Endometrial microvascular endothelial cells (primary cell): ENCODE measurements at regions not wholly inside any gene's neighbourhood (a gene's known extent, or its start where the extent isn't known, plus 50 kb on each side); places are given as distances from the start of the nearest gene placed in this dataset.
"Not testable (repeated sequence)": the region's sequence is repeated elsewhere in the genome, so short reads cannot be mapped to it uniquely, and the experiment has no call there.

Source experiments
- in situ Hi-C: cut with HindIII; loops from 2 replicates; pipeline ENCODE4 v1.10.0; 2017; ENCODE audit warnings: low sequenced_read_pairs, low pct_unique_long_range_greater_than_20kb; ENCODE audit errors: inconsistent ontology term

DNA sequence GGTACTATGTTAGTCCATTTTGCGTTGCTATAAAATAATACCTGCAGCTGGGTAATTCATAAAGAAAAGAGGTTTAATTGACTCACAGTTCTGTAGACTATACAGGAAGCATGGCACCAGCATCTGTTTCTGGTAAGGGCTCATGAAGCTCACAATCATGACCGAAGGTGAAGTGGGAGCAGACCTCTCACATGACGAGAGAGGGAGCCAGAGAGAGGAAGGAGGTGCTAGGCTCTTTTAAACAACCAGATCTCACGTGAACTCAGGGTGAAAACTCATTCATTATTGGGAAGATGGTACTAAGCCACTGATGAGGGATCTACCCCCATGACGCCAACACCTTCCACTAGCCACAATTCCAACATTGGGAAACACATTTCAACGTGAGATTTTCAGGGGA lies 301.7 kb upstream of the MDFIC2 start:
- in situ Hi-C loops: no loop called here

DNA sequence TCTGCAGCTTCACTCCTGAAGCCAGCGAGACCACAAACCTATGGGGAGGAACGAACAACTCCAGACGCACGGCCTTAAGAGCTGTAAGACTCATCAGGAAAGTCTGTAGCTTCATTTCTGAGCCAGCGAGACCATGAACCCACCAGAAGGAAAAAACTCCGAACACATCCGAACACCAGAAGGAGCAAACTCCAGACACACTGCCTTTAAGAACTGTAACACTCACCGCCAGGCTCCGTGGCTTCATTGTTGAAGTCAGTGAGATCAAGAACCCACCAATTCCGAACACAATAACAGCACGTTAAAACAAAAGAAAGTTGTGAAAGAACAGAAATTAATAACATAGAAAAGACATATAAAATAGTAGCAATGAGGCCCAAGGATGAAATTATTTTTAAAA lies 300.5 kb upstream of the MDFIC2 start:
- in situ Hi-C loops: no loop called here

DNA sequence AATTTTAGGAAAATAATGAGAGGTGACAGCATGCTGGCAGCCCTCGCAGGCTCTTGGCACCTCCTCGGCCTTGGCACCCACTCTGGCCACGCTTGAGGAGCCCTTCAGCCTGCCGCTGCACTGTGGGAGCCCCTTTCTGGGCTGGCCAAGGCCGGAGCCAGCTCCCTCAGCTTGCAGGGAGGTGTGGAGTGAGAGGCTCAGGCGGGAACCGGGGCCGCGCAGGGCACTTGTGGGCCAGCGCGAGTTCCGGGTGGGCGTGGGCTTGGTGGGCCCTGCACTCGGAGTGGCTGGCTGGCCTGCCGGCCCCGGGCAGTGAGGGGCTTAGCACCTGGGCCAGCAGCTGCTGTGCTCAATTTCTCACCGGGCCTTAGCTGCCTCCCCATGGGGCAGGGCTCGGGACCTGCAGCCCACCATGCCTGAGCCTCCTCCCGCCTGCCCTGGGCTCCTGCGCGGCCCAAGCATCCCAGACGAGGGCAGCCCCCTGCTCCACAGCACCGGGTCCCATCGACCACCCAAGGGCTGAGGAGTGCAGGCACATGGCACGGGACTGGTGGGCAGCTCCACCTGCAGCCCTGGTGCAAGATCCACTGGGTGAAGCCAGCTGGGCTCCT lies 299.3 kb upstream of the MDFIC2 start:
- in situ Hi-C loops: not testable (repeated sequence)

DNA sequence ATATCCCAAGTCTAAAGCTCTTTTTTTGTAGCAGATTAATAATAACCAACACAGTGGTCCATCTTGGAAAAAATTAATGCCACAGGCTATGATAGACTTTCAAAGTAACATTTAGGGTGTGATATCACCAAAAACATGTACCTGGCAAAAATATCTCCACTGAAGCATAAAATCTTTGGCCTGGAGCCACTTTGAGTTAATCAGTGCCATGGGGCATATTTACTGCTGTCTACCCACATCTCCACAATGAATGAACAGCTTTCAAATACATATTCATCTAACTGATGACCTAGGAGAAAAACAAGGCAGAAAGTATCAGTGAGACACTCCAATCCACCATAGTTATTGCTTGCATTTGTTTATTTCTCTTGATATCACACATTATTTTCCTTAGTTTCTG lies 296.0 kb upstream of the MDFIC2 start:
- in situ Hi-C loops: no loop called here

DNA sequence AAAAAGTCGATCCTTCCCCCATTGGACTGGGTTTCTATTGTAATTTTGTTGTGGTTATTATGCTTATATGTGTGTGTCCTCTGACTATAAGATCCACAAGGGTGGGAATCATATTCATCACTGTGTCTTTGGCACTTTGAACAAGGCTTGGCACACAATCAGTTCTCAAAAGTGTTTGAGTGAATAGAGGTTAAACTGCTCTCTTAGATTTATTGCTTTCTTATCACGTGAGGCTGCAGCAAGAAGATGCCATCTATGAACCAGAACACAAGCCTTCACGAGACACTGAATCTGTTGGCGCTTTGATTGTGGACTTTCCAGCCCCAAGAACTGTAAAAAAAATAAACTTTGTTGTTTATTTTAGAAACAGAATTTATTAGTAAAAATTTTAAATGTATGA lies 295.0 kb upstream of the MDFIC2 start:
- in situ Hi-C loops: no loop called here

DNA sequence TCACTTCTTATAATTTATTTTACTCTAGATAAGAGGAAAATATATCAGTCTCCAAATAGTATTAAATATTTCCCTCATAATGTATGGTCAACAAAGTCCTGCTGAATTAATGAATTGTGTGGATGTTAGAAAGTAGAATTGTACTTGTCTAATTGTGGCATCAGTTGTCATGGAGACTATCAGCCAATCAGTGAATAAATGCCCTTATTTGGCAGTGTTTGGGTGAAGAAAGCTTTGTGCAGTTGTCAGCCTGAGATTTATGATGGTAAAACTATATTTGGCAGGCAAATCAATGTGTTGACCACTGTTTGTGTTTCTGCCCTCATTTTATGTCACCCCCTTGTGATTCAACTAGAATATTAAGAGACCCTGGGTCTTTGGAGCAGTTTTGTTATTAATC lies 293.6 kb upstream of the MDFIC2 start:
- in situ Hi-C loops: no loop called here

DNA sequence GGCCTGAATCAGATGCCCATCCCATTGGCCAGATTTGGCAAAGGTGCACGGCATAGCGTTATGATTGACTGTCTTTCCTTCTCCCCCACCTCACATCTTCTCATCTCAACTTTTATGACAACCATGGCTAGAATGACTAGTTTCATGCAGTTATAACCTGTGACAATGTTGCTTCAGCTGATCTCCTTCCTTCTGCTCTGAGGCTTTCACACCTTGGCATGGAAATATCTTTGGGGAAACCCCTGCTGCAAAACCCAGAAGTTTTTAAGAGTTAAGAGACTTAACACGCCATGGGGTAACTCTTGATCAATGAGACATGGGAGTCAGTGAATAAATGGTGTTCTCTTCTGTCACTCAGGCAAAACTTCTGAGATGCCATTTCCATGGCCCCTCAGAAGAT lies 290.7 kb upstream of the MDFIC2 start:
- in situ Hi-C loops: no loop called here

DNA sequence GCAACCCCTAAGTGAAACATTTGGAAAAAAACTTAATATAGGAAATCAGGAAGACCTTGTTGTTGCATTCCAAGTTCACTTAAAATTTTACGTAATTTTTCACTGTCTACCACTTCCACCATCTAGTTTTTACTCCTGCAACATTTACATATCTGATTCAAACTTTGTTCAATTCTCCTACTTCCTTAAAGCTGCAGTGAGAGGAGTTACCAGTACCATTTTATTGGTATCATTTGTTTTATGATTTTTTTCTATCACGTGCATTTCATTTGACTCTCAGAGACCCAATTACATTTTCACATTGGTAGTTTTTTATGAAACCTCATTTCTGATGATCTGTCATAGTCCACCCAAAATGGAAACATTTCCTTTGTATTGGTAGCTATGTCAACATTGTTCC lies 284.9 kb upstream of the MDFIC2 start:
- in situ Hi-C loops: no loop called here

DNA sequence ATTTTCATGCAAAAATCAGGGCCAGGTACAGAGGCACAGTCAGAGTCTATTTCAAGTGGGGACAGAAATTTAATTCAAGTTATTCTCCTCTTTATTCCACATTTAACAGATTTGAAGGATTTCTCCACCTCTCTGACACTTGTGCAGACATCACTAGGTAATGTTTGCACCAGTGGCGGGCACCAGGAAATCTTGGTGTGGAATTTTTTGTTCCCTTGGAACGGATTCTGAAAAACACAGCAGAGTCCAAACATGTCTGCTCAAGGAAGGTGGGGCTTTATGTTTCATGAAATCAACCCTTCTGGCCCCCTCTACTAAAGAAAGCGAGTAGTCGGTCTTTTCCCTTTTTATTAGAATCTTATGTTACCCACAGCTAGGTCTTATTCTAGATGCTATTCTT lies 271.2 kb upstream of the MDFIC2 start:
- in situ Hi-C loops: no loop called here

DNA sequence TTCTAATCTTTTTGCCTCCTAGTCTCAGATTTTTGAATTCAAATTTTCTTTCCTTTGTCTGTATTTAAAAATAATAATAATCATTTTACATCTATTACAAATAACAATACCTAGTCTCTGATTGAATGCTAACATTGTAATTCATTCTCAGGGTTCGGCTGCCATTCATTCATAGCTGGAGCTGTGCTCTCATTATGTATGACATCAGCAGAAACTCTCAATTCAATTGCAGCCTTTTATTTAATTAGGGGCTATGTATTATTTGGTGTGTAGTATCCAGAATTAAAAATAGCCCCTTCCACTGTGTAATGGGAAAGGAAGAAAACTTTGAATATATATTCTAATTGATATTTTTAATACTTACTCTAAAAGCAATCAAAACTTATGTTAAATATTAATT lies 270.4 kb upstream of the MDFIC2 start:
- in situ Hi-C loops: no loop called here

DNA sequence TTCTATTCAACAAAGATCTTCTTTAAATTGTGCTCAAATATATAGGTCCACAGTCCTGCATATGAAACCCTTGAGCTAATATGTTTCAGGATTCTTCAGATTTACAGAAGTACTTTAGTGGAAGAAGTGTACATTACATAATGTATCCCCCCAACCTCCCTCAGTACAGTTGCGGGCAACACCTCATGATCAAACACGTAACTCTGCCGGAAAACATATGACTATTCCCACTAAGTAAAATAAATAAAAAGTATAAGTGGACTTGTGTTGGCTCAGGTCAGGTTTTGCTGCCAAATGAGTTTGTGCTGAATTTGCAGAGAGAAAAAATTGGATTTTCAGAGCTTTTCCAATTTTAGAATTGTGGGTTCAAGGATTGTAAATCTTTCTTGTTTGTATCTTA lies 267.6 kb upstream of the MDFIC2 start:
- in situ Hi-C loops: no loop called here

DNA sequence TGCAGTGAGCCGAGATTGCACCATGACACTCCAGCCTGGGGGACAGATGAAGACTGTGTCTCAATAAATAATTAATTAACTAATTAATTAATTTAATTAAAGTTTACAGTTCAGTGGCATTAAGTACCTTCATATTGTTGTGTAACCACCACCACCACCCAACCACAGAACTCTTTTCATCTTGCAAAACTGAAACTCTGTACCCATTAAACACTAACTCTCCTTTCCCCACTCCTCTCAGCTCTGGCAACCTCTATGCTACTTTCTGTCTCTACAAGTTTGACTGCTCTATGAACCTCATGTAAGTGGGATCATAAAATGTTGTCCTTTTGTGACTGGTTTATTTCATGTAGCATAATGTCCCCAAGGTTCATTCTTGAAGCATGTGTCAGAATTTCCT lies 259.3 kb upstream of the MDFIC2 start:
- in situ Hi-C loops: no loop called here

DNA sequence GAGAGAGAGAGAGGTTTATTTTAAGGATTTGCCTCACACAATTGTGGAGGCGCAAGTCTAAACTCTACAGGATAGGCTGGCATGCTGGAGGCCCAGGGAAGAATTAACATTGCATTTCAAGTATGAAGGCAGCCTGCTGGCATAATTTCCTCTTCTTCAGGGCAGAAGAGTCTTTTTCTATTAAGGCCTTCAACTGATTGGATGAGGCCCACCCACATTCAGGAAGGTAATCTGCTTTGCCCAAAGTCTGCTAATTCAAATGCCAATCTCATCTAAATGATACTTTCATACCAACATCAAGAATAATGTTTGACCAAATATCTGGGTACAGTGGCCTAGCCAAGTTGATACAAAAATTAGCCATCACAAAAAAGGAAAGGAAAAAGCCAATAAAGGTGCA lies 258.1 kb upstream of the MDFIC2 start:
- in situ Hi-C loops: no loop called here

DNA sequence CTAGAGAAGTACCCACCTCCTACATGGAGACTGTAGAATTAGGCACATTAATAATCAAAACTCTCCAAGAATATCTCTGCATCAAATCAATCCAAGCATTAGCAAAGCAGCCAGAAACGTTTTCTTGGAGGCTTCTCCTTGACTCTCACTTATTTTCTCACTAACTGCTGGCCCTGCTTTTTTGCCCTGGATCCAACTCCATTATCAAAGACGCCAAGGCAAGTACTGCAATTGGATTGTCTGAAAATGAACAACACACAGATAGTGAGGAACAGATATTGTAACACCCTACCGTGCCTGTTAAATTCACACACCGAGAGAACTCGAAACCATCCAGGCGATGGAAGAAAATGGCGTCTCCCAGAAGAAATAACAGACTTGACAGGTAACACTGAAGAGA lies 256.2 kb upstream of the MDFIC2 start:
- in situ Hi-C loops: no loop called here

DNA sequence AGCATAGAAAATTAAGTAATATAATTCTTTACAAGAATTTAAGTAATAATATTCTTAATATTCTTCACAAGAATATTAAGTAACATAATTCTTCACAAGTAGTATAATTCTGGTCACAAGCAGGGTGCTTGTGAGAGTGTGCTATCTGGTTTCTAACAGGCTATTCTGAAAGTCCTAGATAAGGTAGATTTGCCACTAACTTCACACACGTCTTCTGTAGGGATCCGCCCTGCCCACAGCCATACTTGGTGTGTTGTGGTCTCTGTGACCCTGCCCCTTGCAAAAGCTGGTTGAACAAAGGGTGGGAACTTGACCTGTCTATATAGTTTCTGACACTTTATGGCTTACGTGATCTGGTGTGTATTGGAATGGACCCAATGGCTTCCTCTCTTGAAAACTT lies 253.4 kb upstream of the MDFIC2 start:
- in situ Hi-C loops: no loop called here

DNA sequence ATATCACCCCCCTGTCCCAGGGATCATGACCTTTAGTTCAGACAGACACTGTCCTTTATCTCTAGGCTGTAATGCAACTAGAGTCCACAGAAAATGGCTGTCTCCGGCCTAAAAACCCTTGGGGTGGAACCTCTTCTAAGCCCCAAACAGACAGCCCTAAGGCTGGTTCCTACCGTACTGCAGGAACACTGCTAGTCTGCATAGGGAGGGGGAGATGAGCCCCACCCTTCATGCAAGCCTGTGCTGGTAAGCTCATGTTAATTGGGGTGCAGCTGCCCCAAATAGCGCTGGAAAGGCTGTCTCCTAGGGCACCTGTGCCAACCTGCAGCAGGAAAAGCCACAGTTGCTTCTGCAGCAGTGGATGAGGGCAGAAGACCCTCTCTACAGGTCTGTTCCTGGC lies 252.1 kb upstream of the MDFIC2 start:
- in situ Hi-C loops: no loop called here

DNA sequence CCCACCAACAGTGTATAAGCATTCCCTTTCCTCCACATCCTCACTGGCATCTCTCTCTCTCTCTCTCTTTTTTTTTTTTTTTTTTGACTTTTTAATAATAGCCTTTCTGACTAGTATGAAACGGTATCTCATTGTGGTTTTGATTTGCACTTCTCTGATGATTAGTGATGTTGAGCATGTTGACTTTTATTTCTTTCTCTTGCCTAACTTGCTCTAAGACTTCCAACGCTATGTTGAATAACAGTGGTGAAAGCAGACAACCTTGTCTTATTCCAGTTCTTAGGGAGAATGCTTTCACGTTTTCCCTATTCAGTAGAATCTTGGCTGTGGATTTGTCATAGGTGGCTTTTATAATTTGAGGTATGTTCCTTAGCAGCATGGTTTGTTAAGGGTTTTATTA lies 249.4 kb upstream of the MDFIC2 start:
- in situ Hi-C loops: no loop called here

DNA sequence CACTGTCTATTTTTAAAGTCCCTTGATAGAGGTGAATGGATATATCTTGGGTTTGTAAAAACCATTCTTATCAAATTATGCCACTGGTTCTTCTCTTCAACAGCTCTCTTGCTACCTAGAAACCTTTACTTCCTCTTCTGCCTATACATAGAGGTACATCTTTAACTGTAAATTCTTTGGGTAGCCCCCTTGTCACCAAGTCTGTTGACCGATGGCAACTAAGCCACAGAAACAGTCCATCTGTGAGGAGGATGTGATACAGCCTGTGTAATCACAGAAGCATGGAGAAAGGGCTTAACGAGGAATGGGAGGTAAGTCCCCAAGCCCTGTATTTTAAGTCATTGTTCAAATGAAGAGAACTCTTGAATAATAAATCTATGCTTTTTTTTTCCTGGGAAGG lies 246.5 kb upstream of the MDFIC2 start:
- in situ Hi-C loops: no loop called here

DNA sequence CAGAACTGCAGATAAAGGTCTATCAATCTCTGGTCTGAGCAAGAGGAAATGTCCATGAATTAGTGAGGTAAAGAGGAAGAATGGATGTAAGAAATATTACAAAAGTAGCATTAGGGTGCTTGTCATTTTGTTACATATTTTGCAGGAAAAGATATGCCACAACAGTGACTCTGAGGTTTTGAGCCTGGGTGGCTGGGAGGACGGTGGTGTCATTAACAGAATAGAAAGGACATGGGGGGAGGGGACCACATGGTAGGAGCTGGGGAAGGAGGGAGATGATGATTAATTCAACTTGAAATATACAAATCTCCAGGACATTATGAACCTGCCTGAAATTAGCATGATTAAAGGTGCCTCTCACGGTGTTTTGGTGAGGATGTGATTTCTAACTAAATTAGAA lies 245.5 kb upstream of the MDFIC2 start:
- in situ Hi-C loops: no loop called here

DNA sequence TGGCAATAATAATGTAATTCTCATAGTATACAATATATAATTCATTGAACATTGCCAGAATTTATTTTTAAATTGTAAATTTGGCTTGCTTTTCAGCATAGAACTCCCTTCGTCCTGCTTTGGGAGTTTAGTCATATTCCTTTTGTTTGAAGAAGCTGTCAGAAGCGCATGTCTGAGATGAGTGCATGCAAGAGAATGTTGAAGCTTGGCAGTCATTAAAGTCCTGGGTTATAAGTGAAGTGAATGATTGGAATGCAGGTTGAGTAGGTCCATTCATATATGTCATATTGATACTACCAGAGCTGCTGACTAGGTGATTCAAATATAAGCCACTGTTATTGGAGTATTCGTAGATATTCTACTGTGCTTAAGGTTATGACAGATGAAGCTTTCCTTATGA lies 243.6 kb upstream of the MDFIC2 start:
- in situ Hi-C loops: no loop called here

DNA sequence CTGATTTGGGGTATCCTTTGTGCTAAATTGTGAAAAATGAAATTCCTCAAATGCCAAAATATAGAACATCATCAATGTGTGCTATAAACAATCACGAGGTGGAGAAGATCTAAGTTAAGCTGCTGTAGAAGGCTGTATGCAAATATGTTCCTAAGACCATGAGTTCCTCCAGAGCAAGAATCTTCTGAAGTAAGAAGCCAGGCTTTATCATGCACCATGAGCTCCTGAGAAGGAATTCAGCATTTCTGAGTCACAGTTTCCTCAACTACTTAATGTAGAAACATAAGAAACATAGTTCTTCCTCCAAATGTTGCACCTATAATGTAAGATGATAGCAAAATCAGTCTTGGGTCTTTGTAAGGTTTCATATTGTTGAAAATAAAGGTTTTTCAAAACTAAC lies 241.7 kb upstream of the MDFIC2 start:
- in situ Hi-C loops: no loop called here
